Transverse colon (tissue), 3 donors: ENCODE measurements at regions not wholly inside any gene's neighbourhood (a gene's known extent, or its start where the extent isn't known, plus 50 kb on each side); places are given as distances from the start of the nearest gene placed in this dataset.

Experiments used
- CTCF ChIP-seq, 5 experiments: fragments of 200-600 bp in 3 of 5; fragments of 450-650 bp in 2 of 5; sonication (generic) in 3 of 5; IDR thresholded peaks; 1 replicate in 2 of 5; 2 replicates in 3 of 5; pipeline ENCODE4 v1.5.1; 2016 to 2017; ENCODE audit warnings: antibody characterized with exemption in 5 of 5, inconsistent platforms in 3 of 5, mild to moderate bottlenecking in 2 of 5, moderate library complexity in 1 of 5
- POLR2A ChIP-seq: fragments of 450-650 bp; IDR thresholded peaks from one replicate; pipeline ENCODE4 v1.6.1; 2016; ENCODE audit warnings: antibody characterized with exemption, mild to moderate bottlenecking, moderate library complexity

GRCh38 chr9:29969408-29969807, 2396.1 kb upstream of the C9orf72 start:
- TF ChIP-seq POLR2A: no peak
- TF ChIP-seq CTCF (IDR thresholded peaks at IDR 0.05): no peak
